ENCODE measurements at regions not wholly inside any gene's neighbourhood (a gene's known extent, or its start where the extent isn't known, plus 50 kb on each side); places are given as distances from the start of the nearest gene placed in this dataset.
"Not testable (repeated sequence)": the region's sequence is repeated elsewhere in the genome, so short reads cannot be mapped to it uniquely, and the experiment has no call there.

GRCh38 chr16:16613212-16613611 is 234.3 kb downstream of the NPIPA7 start:
- H3K27ac Mint-ChIP-seq; H3K9me3 Mint-ChIP-seq; H3K4me3 Mint-ChIP-seq; H3K4me1 Mint-ChIP-seq; POLR2A ChIA-PET; H3K27me3 Mint-ChIP-seq; CTCF ChIA-PET; H3K36me3 Mint-ChIP-seq (ENCODE audit: low read depth); DNase-seq: not testable (repeated sequence)

GRCh38 chr16:16614484-16614883 is 235.5 kb downstream of the NPIPA7 start:
- H3K4me3 Mint-ChIP-seq; DNase-seq; H3K27ac Mint-ChIP-seq; CTCF ChIA-PET; POLR2A ChIA-PET; H3K4me1 Mint-ChIP-seq; H3K9me3 Mint-ChIP-seq; H3K27me3 Mint-ChIP-seq; H3K36me3 Mint-ChIP-seq (ENCODE audit: low read depth): not testable (repeated sequence)

GRCh38 chr16:16618963-16619465 is 240.1 kb downstream of the NPIPA7 start:
- CTCF ChIA-PET; H3K4me3 Mint-ChIP-seq; POLR2A ChIA-PET; H3K36me3 Mint-ChIP-seq (ENCODE audit: low read depth); H3K4me1 Mint-ChIP-seq; H3K27ac Mint-ChIP-seq; H3K27me3 Mint-ChIP-seq; DNase-seq; H3K9me3 Mint-ChIP-seq: not testable (repeated sequence)

- DNase-seq; H3K4me3 Mint-ChIP-seq; H3K36me3 Mint-ChIP-seq (ENCODE audit: low read depth); H3K27me3 Mint-ChIP-seq; CTCF ChIA-PET; H3K27ac Mint-ChIP-seq; H3K9me3 Mint-ChIP-seq; POLR2A ChIA-PET; H3K4me1 Mint-ChIP-seq: not testable (repeated sequence)
Observed at GRCh38 chr16:16624367-16624766, 245.4 kb downstream of the NPIPA7 start.

- DNase-seq; H3K36me3 Mint-ChIP-seq (ENCODE audit: low read depth); H3K27me3 Mint-ChIP-seq; CTCF ChIA-PET; H3K27ac Mint-ChIP-seq; POLR2A ChIA-PET; H3K9me3 Mint-ChIP-seq; H3K4me1 Mint-ChIP-seq; H3K4me3 Mint-ChIP-seq: not testable (repeated sequence)
Observed at GRCh38 chr16:16625140-16625539, 246.2 kb downstream of the NPIPA7 start.

- H3K36me3 Mint-ChIP-seq (ENCODE audit: low read depth); H3K9me3 Mint-ChIP-seq; H3K27me3 Mint-ChIP-seq; H3K4me3 Mint-ChIP-seq; DNase-seq; CTCF ChIA-PET; H3K4me1 Mint-ChIP-seq; H3K27ac Mint-ChIP-seq; POLR2A ChIA-PET: not testable (repeated sequence)
Observed at GRCh38 chr16:16627865-16628264, 248.9 kb downstream of the NPIPA7 start.

GRCh38 chr16:16638231-16638630 is 259.3 kb downstream of the NPIPA7 start:
- H3K9me3 Mint-ChIP-seq; H3K36me3 Mint-ChIP-seq (ENCODE audit: low read depth); H3K27ac Mint-ChIP-seq; H3K4me3 Mint-ChIP-seq; CTCF ChIA-PET; H3K4me1 Mint-ChIP-seq; DNase-seq; H3K27me3 Mint-ChIP-seq; POLR2A ChIA-PET: not testable (repeated sequence)

DNA sequence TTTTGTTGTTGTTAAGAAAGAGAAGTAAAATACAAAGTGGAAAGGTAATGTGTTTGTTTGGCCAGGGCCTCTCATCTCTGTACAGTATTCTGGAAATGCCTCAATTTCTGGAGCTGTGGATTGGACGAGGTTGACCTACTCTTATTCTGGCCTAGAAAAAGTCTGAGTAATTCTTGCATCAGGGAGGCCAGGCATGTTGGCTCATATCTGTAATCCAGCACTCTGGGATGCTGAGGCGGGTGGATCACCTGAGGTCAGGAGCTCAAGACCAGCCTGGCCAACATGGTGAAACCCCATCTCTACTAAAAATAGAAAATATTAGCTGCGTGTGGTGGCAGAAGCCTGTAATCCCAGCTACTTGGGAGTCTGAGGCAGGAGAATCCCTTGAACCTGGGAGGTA is 259.8 kb downstream of the NPIPA7 start:
- H3K27me3 Mint-ChIP-seq; CTCF ChIA-PET; DNase-seq; H3K9me3 Mint-ChIP-seq; H3K27ac Mint-ChIP-seq; H3K36me3 Mint-ChIP-seq (ENCODE audit: low read depth); H3K4me3 Mint-ChIP-seq; POLR2A ChIA-PET; H3K4me1 Mint-ChIP-seq: not testable (repeated sequence)

DNA sequence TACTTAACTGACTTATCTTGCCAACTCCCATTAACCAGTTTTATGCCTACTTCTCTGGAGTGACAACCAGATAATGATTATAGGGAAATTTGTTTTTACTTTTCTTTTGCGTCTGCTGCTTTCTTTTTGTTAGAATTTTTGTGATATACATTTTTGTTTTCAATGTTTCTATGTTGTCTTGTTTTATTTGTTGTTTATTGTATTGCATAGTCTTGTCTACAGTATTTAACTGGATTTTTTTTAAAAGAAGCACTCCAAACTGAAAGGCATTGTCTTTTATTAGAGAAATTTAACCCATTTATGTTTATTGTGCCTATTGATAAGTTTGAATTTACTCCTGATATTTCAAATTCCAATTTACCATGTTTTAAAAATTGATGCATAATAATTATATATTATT is 264.9 kb downstream of the NPIPA7 start:
- H3K9me3 Mint-ChIP-seq; H3K36me3 Mint-ChIP-seq (ENCODE audit: low read depth); CTCF ChIA-PET; H3K4me1 Mint-ChIP-seq; H3K27me3 Mint-ChIP-seq; DNase-seq; POLR2A ChIA-PET; H3K27ac Mint-ChIP-seq; H3K4me3 Mint-ChIP-seq: not testable (repeated sequence)

DNA sequence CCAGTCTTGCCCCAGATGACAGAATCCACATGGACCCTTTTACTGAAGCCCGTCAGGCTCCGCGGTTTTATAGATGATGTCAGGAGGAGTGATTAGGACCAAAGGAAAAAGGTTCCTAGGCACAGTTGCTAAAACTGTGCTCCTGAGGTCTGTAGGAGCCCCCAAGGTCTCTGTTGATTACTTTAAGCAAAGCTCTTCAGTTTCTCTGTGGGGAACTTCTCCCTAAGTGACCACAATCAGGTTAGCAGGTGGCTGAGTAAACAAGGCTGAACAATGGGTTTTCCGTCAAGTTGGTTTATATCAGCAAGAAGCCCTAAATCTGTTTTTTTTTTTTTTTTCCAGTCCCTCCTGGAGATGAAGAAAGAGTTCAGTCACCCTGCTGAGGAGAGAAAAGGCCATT is 269.1 kb downstream of the NPIPA7 start:
- H3K4me1 Mint-ChIP-seq; H3K4me3 Mint-ChIP-seq; H3K36me3 Mint-ChIP-seq (ENCODE audit: low read depth); H3K27ac Mint-ChIP-seq; H3K27me3 Mint-ChIP-seq; H3K9me3 Mint-ChIP-seq; DNase-seq; POLR2A ChIA-PET; CTCF ChIA-PET: not testable (repeated sequence)

- CTCF ChIA-PET; H3K36me3 Mint-ChIP-seq (ENCODE audit: low read depth); H3K4me1 Mint-ChIP-seq; H3K27me3 Mint-ChIP-seq; H3K27ac Mint-ChIP-seq; H3K9me3 Mint-ChIP-seq; POLR2A ChIA-PET; DNase-seq; H3K4me3 Mint-ChIP-seq: not testable (repeated sequence)
Observed at GRCh38 chr16:16672180-16672812, 293.4 kb downstream of the NPIPA7 start.

- H3K4me3 Mint-ChIP-seq; H3K4me1 Mint-ChIP-seq; CTCF ChIA-PET; H3K27me3 Mint-ChIP-seq; H3K9me3 Mint-ChIP-seq; POLR2A ChIA-PET; H3K36me3 Mint-ChIP-seq (ENCODE audit: low read depth); DNase-seq; H3K27ac Mint-ChIP-seq: not testable (repeated sequence)
Observed at GRCh38 chr16:16674820-16675219, 295.9 kb downstream of the NPIPA7 start.

DNA sequence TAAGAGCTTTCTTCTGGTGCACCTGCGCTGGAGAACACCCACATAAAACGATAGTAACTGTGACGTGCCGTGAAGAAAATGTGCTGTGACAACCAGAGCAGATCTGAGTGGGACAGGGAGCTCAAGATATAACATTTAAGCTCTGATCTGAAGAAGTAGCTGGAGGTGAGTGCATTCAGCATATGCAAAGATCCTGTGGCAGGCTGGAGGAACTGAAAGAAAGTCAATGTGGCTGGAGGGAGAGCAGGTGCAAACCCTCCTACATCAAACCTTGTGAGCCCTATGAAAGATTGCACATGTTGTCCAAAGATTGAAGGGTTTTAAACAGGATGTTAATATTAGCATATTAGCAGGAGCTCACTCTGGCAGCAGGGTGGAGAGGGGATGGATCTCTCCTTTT is 342.9 kb downstream of the NPIPA7 start:
- H3K4me3 Mint-ChIP-seq, POLR2A ChIA-PET, CTCF ChIA-PET: not testable (repeated sequence)

DNA sequence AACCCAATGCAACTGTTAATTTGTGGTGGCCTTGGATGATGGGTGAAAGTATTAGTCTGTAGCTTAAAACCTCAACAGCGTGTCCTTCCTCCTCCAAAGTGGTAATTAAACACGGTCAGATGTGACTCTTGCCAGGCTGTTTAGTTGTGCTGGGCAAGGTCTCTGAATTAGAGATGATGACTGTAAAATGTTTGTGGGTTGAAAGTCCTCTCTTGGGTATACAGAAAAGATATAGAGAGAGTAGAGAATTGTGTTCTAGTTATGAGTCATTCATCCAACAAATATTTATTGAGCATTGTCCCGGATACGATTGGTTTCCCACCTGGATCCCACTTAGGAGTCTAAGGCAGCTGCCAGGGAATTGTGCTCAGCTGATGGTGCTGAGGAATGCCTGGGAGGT is 343.7 kb downstream of the NPIPA7 start:
- CTCF ChIA-PET; H3K4me1 Mint-ChIP-seq; H3K27ac Mint-ChIP-seq; H3K36me3 Mint-ChIP-seq (ENCODE audit: low read depth); H3K27me3 Mint-ChIP-seq; POLR2A ChIA-PET; H3K4me3 Mint-ChIP-seq; H3K9me3 Mint-ChIP-seq; DNase-seq: not testable (repeated sequence)

More for the DNA sequence above, 342.9 kb downstream of the NPIPA7 start:
- not testable (repeated sequence) for H3K36me3 Mint-ChIP-seq (ENCODE audit: low read depth); H3K4me1 Mint-ChIP-seq; DNase-seq; H3K27me3 Mint-ChIP-seq; H3K9me3 Mint-ChIP-seq; H3K27ac Mint-ChIP-seq
